NCI-H128 (cell line): ENCODE measurements at regions not wholly inside any gene's neighbourhood (a gene's known extent, or its start where the extent isn't known, plus 50 kb on each side); places are given as distances from the start of the nearest gene placed in this dataset.
"Not testable (repeated sequence)": the region's sequence is repeated elsewhere in the genome, so short reads cannot be mapped to it uniquely, and the experiment has no call there.

Experiments used
- DNase-seq: peaks from one replicate; lab custom pipeline; 2025; ENCODE audit not compliant: unreplicated experiment; lab: John Stamatoyannopoulos, UW

DNA sequence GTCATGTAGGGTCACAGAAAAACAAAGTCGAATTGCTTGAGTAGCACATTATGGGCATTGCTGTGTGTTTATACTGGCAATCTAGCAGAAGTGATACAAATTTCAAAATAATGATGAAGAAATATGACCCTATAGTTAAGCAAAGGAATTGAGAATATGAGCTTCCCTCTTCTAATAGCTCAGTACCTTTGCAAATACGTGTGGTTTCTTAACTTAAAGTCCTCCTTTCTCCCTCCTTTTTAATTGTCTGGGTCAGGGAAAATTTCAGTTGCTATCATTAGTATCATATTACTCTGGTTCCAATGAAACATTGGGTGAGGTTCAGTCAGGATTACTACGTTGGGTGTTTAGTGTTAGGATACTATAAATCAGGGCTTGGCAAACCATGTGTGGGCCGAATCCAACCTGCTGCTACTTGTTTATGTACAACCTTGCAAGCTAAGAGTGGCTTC, 166.8 kb upstream of the CARMIL1 start:
- DNase-seq = no peak

DNA sequence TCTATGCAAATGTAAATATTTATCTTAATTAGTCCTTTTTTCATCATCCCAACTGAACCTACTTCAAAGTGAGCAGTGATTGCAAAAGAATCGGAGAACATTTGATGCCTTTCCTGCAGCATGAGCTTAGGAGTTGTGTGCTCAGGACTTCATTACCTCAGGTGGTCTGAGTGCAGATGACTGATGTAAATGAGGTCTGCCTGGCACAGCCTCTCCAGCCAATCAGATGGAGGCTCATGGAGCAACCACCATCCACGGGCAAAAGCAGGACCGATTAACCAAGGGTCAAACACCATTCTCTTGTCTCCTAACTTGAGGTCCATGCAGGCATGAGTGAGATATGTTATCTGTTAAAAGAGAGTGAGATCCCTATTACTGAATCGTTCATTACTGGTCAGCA, 165.7 kb upstream of the CARMIL1 start:
- no peak for DNase-seq

DNA sequence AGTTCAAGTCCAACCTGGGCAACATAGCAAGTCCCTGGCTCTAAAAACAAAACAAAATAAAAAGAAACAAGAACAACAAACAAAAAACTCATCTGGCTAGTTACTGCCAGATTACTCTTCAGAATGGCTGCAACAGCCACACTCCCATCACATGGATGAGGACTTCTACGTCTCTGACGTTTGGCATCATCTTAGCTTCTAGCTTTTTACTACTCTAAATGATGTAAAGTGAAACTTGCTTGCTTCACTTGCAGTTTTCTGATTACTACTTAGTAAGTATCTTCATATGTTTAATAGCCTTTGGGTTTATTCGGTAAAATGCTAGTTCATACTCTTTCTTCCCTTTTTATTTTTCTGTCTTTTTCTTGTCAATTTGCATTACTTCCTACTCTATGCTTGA, 161.1 kb upstream of the CARMIL1 start:
- DNase-seq = no peak

DNA sequence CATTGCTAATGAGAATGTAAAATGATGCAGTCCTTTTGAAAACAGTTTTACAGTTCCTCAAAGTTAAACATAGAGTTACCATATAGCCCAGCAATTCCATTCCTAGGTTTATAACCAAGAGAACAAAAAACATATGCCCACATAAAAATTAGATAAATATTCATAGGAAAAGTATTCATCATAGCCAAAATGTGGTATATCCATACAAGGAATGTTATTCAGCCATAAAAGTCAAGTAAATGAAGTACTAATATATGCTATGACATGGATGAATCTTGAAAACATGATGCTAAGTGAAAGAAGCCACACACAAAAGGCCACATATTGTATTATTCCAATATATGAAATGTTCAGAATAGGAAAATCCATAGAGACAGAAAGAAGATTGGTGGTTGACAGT, 158.0 kb upstream of the CARMIL1 start:
- DNase-seq = no peak

DNA sequence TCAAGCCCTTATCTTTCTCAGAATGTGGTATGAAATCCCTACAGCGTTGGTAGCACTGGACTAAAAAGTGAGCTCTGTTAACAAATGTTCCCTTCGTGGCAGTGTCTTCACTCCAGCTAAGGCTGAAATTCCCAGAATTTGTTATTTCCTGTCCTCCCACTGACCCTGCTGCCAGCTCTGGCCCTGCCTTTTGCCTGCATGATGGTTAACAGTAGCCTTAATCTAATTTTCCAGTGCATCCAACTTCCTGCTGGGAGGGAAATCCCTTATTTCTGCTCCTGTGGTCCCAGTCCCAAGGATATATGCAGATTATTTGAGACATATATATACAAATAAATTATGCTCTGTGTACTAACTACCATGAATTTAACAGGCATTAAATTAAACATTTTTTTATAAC, 157.2 kb upstream of the CARMIL1 start:
- DNase-seq = no peak

DNA sequence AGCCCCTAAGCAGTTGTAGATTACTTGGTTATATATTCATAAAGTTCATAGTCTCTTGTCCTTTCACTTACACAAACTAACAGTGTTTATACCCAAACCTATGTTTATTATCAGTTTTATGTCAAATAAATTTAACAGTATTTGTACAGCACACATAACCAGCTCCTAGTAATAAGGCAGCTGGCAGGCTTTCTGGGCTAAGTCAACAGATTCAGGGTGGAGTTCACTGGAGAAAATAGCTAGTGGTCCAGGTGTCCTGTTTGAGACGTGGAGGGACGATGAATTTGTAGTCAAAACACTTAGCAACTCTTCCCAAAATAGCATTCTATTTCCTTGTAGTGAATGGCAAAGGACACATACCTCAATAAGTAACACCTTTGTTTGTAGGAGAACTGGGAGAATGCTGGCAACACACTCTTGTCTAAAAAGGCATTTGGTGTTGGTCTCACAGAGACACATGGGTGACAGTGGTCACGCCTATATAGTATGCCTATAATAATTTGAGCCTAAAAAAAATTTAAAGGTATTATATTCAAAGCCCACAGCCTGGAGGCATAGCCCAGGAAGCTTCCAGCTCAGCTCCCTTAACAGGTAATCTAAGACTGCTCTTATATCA, 156.4 kb upstream of the CARMIL1 start:
- DNase-seq = no peak

DNA sequence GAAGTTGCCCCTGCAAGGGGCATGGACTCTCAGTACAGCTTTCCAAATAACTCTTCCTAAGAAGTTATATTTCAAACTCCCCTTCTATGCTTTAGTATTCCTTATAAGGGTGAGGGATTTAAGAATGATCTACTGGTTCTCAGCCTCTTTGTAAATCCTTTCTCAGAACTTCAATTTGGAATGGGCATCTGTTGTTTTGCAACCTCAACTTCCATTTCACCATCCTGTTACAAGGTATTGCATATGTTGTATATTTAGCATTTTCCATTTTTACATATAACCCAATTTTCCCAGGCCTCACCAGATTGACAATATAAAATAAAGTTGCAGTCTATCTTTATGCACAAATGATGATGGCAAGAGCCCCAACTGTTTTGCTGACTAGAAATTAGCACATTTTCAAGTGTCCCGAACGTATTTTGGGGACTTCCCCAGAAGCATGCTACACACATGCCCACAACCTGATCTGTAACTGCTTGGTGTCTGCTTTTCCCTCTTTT, 154.9 kb upstream of the CARMIL1 start:
- no peak for DNase-seq

DNA sequence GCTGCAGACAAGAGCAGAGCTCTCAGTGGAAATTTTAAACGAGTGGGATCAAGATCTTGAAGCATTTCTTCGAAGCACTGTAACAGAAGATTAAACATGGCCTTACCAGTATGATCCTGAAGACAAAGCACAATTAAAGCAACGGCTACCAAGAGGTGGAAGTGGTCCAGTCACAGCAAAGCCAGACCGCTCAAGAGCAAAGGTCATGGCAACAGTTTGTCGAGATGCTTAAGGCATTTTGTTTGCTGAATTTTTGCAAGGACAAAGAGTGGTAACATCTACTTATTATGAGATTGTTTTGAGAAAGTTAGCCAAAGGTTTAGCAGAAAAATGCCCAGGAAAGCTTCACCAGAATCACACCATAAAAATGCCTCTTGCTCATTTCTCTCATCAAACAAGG, 153.4 kb upstream of the CARMIL1 start:
- DNase-seq = no peak

DNA sequence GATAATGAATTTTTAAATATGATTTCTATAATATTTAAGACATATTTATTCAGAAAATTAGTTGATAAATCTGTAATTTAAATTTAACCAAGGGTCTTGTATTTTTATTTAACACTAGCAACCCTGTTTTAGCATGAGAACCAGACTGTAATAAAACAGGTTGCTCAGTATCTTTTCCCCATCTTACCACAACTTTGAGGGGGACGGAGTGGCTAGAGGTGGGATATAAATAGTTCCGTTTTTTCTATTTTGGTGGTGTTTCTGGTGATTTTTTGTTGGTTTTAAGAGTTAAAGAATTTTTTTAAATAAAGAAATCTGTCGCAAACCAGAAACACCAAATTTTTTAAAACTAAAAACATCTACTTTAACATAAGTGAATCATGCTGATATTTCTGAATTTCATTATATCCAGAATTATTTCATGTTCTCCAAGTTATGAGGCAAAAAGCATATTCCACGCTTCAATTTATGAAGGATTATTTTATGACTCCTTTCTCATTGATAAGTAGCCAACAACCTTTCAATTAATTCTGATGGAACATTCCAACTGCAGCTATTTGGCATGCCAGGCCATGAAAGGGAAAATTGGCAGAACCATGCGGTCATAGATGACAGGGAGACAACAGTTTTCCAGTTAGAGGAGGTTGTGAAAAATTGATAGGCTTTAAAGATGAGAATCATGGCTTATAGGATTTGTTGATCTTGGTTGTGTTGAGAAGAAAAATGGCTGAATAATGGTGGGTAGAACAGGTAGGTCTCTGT, 151.9 kb upstream of the CARMIL1 start:
- no peak for DNase-seq

DNA sequence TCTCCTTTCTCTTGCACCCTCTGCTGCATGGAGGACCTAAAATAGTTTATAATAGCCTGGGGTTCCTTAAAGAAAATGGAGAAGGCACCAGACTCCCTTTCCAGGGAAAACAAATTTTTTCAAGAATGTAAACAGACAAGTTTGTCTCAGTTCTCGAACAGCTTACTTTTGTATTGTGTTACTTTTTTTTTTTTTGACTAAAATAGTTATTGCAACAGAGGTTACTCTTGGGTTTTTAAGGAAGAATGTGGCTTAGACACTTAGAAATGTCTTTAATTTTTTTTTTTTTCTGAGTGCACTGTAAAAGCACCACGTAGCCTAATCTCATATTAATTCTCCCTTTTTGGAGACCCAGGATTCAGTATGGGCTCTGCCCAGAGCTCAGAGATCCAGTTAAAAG, 148.7 kb upstream of the CARMIL1 start:
- DNase-seq = no peak

DNA sequence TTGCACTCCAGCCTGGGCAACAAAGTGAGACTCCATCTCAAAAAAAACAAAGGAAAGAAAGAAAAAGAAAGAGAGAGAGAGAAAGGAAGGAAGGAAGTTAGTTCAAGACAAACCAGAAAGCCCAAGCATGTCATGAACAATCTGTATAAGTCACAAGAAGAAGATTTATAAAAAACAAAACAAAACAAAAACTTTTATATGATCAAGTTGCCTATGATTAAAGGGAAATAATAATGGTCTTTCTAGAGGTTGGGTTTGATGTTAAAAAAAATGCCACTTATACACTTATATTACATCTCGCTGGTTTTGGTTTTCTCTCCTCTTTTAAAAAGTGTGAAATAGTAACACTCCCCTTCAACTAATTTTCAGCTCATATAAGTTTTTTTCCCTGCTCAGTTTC, 146.2 kb upstream of the CARMIL1 start:
- DNase-seq = no peak

DNA sequence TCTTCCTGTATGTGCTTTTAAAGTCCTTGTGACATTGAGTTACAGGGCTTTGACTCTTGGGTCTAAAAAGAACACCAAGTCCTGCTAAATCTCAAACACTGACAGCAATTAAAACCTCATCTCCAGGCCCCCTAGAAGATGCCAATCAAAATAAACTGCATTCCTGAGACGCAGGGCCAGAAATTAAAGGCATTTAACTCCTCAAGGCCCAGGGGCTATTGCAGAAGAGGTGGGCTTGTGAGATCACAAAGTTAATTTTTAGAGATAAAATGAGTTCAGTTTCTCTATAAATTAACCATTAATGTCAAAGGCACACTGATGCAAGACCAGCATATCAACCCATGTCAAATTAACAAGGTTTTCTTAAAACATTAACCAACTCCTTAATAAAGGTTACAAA, 145.6 kb upstream of the CARMIL1 start:
- no peak for DNase-seq

DNA sequence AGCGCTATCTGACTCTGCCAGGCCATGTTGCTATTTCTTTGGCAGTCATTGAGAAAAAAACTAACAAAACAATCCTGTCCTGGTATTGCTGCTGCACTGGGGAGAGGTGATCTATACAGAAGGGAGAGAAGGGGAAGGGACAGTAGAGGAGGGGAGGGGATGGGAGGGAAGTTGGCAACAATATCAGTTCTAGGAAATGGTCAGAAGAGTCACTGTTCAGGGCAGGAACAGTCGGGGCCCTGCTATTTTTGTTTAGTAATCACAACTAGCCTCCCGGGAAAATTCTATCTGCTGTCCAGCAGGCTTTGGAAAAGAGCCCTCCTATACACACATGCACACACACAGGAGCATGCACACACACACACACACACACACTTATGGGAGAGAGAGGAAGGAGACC, 142.3 kb upstream of the CARMIL1 start:
- DNase-seq = no peak

DNA sequence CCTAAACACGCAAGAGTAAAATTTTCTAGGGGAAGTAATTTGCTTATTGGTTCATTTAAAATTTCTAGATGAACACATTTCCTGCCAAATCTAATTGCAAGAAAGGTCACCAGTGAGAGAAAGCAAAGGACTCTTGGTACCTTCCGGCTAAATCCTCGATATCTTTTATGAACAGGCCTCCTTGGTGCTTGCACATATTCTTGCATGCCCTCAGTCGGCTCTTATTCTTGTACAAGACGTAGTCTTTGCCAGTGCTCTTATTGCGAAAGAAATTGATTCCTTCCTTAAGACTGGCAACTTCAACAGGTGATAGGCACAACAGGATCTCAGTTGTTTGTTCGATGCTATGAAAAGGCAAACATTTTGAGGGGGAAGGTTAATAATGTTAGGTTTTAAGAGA, 141.7 kb upstream of the CARMIL1 start:
- no peak for DNase-seq

DNA sequence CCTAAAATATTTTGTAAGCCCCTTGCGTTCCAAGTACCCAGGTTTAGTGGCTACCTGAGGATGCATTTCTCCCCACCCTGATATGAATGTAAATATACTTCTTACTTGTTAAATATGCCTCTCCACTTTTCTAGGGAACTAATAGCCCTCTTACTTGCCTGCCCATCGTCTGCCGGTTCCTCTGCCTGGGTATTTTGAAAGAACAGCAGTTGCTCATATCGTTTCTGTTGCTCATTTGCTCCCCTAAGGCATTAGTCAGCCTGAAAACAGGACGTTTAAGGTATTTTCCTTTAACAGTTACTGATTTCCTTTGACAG, 141.3 kb upstream of the CARMIL1 start:
- no peak for DNase-seq

DNA sequence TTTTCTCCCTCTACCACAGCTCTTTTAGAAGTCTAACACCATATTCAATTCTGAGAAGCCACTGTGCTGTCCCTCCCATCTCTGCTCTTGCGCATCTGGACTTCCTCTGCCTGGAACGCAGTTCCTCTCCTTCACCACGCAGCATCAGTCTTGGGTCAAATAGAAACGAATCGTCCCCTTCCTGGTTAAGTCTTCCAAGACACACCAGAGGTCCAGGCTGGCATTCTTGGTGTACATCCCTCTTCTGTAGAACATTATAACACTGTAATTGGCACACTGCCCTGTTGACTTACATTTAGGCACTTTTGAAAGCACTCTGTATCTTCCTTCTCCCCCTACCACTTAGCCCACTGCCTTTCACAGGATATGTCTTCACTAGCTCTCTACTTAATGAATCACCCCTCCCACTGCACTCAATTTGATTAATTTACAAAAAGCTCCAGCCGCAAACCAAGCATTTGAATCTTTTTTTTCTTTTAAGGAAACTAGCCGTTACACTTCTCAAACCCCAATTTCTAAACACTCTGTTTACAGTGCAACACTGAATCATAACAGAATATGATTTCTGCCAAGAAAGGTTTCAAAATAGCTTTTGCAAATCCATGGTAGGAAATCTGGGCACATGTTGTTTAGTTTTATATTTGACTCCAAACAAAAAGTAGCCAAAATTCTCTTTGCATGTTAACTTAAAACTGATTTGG, 140.8 kb upstream of the CARMIL1 start:
- no peak for DNase-seq

DNA sequence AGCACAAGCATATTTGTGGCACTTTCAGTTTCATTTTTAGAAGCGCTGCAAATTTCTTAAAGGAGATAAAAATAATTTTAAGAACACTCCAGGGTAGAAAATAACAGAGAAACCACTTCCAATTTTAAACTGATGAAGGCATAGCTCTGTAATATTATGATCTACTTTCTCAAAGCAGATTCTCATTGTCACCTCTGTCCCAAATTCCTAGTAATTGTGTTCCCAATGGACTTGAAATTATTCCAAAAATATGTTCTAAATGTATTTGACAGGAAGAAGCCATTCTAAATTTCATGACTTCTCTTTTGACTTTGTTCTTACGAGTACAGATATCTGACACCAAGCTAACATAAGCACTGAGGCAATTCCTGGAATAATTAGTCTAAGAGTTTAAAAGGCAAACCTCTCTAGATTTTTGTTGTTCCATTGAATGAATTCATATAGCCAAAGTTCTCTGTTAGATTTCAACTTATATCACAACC, 140.2 kb upstream of the CARMIL1 start:
- DNase-seq = no peak

DNA sequence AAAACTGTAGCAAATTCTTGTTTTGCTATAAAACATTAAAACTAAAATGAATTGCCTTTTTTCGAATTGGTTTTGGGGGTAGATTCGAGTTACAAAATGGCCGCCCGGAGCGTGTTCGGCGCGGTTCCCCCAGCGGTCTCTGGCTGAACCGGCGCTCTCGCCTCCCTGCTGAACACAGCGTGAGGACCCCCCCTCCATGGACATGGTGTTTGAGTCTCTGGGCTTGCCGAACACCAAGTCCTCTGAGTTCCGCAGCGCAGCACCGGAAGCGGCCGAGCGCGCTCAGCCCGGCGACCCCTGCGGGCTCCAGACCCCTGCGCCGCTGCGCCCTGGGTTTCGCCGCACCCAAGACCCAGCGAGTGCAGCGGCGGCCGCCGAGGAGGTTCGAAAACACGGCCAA, 139.6 kb upstream of the CARMIL1 start:
- DNase-seq = not testable (repeated sequence)

DNA sequence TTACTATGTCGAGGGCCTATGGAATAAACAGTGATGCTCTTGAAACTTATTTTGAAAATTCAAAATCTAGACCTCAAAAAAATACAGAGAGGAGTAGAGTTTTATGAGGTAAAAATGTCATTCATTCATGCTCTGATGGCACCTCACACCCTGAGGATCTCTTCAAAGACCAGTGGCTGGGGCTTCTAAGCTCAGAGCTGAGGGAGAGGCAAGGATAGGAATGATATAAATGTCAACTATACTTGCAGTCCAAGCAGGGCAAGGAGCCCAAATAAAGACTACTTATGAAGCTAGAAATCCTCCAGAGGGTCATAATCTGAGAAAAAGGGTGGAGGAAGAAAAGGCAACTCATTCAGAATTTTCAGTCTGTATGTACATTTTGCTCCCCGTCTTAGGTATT, 136.7 kb upstream of the CARMIL1 start:
- DNase-seq = no peak

DNA sequence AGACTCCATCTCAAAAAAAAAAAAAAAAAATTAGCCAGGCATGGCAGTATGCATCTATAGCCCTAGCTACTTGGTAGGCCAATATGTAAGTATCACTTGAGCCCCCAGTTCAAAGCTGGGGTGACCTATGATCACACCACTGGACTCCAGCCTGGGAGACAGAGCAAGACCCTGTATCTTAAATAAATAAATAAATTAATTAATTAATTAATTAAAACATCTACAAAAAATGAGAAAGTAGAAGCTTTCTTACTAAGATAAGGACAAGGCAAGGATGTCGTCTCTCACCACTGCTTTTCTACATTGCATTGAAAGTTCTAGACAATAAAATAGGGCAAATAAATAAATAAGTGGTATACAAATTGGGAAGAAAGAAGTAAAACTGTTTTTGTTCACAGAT, 134.3 kb upstream of the CARMIL1 start:
- no peak for DNase-seq

DNA sequence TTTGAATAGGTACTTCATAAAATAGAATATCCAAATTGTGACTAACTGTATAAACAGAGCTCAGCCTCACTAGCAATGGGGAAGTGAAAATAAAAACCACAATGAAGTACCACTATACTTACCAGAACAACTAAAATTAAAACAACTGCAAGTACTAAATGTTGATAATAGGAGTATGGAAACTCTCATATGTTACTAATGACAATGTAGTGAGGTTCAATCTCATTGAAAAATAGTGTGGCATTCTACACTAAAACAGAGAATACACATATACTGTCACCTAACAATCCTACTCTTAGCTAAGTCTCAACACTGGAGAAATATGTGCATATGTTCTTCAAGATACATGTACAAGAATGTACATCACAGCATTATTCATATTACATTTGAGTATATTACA, 132.0 kb upstream of the CARMIL1 start:
- DNase-seq = no peak

DNA sequence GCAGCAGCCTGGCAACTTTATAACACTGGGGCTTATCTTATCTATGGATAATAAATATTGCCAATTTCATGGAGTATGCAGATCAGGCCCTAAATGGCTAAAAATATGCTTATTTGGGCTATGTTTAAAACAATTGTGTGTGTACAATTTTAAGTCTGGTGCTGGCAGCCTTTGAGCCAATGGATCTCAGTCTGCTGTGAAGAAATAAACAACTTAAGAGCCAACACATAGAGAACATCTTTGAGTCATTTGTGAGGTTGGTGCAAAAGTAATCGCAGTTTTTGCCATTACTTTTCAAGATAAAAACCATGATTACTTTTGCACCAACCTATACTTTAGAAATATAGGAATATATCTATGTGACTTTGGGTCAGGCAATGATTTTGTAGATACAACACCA, 129.1 kb upstream of the CARMIL1 start:
- DNase-seq = no peak
